ENCODE measurements at regions not wholly inside any gene's neighbourhood (a gene's known extent, or its start where the extent isn't known, plus 50 kb on each side); places are given as distances from the start of the nearest gene placed in this dataset.
"Not testable (repeated sequence)": the region's sequence is repeated elsewhere in the genome, so short reads cannot be mapped to it uniquely, and the experiment has no call there.

DNA sequence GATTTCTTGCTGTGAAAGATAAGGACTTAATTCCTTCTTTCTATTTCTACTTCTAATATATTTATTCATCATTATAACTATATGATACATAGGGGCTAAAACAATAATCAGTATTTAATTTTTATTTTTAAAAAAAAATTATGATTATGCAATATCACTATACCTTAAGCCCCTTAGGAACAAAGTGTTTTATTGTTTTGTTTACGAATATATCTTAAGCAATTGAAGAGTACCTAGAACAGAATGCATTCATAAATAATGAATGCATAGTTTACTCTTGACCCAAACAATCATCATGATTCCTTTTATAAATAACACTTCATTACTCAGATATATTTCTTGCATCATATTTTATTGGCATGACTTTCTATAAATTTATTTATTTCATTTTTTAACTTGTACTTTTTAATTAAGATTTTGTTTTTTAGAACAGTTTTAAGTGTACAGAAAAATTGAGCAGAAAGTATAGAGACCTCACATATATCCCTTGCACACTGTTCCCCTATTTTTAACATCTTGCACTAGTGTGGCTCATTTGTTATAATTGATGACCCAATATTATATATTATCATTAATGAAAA lies 339.9 kb upstream of the SPRY2 start:
- POLR2A ChIA-PET: no interaction called here
- no peak for TF ChIP-seq SUZ12 (IDR thresholded peaks at IDR 0.05)
- TF ChIP-seq SP1 (IDR thresholded peaks at IDR 0.05): no peak
- TF ChIP-seq ZNF384 (IDR thresholded peaks at IDR 0.05): no peak
- TF ChIP-seq ELF4 (IDR thresholded peaks at IDR 0.05): no peak
- TF ChIP-seq BHLHE40 (IDR thresholded peaks at IDR 0.05; ENCODE audit: borderline replicate concordance): no peak
- TF ChIP-seq HDGF (IDR thresholded peaks at IDR 0.05; ENCODE audit: borderline replicate concordance): no peak
- TF ChIP-seq CTBP1 (IDR thresholded peaks at IDR 0.05; ENCODE audit: borderline replicate concordance): no peak
- TF ChIP-seq ARNT (IDR thresholded peaks at IDR 0.05): no peak
- TF ChIP-seq NFRKB (IDR thresholded peaks at IDR 0.05): no peak
- TF ChIP-seq LEF1 (IDR thresholded peaks at IDR 0.05; ENCODE audit: borderline replicate concordance): no peak
- TF ChIP-seq FOXK2 (IDR thresholded peaks at IDR 0.05): no peak
- TF ChIP-seq L3MBTL2 (conservative IDR thresholded peaks at IDR 0.05): no peak
- no peak for TF ChIP-seq FOXM1 (IDR thresholded peaks at IDR 0.05; ENCODE audit: borderline replicate concordance)
- TF ChIP-seq TARDBP (IDR thresholded peaks at IDR 0.05): no peak
- no peak for TF ChIP-seq FOXA1 (IDR thresholded peaks at IDR 0.05)
- CTCF ChIA-PET: no interaction called here
- no peak for DNase-seq (ENCODE audit: extremely low spot score)

DNA sequence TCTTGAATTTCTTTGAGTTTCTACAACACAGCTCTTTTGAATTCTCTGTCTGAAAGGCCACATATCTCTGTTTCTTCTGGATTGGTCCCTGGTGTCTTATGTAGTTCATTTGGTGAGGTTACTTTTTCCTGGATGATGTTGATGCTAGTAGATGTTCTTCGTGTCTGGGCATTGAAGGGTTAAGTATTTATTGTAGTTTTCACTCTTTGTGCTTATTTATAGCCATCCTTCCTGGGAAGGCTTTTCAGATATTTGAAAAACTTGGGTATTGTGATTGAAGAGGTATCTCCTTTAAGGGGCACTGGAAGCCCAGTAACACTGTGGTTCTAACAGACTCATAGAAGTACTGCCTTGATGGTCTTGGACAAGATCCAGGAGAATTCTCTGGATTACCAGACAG lies 338.5 kb upstream of the SPRY2 start:
- ChIA-PET POLR2A (no interaction called here), CTCF (no interaction called here)
- TF ChIP-seq CTBP1 (IDR thresholded peaks at IDR 0.05; ENCODE audit: borderline replicate concordance): no peak
- TF ChIP-seq ELF4 (IDR thresholded peaks at IDR 0.05): no peak
- no peak for TF ChIP-seq TARDBP (IDR thresholded peaks at IDR 0.05)
- no peak for DNase-seq (ENCODE audit: extremely low spot score)

DNA sequence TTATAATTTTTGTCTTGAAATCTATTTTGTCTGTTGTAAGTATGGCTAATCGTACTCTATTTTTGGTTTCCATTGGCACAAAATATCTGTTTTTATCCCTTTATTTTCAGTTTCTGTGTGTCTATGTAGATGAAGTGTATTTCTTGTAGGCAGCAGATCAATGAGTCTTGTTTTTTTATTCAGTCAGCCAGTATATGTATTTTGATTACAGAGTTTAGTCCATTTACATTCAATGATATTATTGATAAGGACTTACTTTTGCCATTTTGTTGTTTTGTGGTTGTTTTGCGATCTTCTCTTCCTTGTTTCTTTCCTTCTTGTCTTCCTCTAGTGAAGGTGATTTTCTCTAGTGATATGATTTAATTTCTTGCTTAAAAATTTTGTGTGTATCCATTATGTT lies 336.3 kb upstream of the SPRY2 start:
- ChIA-PET CTCF (no interaction called here), POLR2A (no interaction called here)
- no peak for DNase-seq (ENCODE audit: extremely low spot score)
- no peak for TF ChIP-seq ZNF384 (IDR thresholded peaks at IDR 0.05)
- TF ChIP-seq SP1 (IDR thresholded peaks at IDR 0.05): no peak
- no peak for TF ChIP-seq ELF4 (IDR thresholded peaks at IDR 0.05)
- TF ChIP-seq BHLHE40 (IDR thresholded peaks at IDR 0.05; ENCODE audit: borderline replicate concordance): no peak
- TF ChIP-seq, protein P1, sequence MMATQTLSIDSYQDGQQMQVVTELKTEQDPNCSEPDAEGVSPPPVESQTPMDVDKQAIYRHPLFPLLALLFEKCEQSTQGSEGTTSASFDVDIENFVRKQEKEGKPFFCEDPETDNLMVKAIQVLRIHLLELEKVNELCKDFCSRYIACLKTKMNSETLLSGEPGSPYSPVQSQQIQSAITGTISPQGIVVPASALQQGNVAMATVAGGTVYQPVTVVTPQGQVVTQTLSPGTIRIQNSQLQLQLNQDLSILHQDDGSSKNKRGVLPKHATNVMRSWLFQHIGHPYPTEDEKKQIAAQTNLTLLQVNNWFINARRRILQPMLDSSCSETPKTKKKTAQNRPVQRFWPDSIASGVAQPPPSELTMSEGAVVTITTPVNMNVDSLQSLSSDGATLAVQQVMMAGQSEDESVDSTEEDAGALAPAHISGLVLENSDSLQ (IDR thresholded peaks at IDR 0.05): no peak
- TF ChIP-seq ARNT (IDR thresholded peaks at IDR 0.05): no peak
- no peak for TF ChIP-seq LEF1 (IDR thresholded peaks at IDR 0.05; ENCODE audit: borderline replicate concordance)
- no peak for TF ChIP-seq TARDBP (IDR thresholded peaks at IDR 0.05)
- no peak for TF ChIP-seq FOXA1 (IDR thresholded peaks at IDR 0.05)
- no peak for TF ChIP-seq SUZ12 (IDR thresholded peaks at IDR 0.05)
- no peak for TF ChIP-seq HDGF (IDR thresholded peaks at IDR 0.05; ENCODE audit: borderline replicate concordance)
- TF ChIP-seq L3MBTL2 (conservative IDR thresholded peaks at IDR 0.05): no peak
- no peak for TF ChIP-seq NFRKB (IDR thresholded peaks at IDR 0.05)
- TF ChIP-seq CTBP1 (IDR thresholded peaks at IDR 0.05; ENCODE audit: borderline replicate concordance): no peak
- no peak for TF ChIP-seq FOXM1 (IDR thresholded peaks at IDR 0.05; ENCODE audit: borderline replicate concordance)

DNA sequence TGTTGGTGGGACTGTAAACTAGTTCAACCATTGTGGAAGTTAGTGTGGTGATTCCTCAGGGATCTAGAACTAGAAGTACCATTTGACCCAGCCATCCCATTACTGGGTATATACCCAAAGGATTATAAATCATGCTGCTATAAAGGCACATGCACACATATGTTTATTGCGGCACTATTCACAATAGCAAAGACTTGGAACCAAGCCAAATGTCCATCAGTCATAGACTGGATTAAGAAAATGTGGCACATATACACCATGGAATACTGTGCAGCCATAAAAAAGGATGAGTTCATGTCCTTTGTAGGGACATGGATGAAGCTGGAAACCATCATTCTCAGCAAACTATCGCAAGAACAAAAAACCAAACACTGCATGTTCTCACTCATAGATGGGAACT lies 334.5 kb upstream of the SPRY2 start:
- DNase-seq (ENCODE audit: extremely low spot score); CTCF ChIA-PET; POLR2A ChIA-PET: not testable (repeated sequence)

DNA sequence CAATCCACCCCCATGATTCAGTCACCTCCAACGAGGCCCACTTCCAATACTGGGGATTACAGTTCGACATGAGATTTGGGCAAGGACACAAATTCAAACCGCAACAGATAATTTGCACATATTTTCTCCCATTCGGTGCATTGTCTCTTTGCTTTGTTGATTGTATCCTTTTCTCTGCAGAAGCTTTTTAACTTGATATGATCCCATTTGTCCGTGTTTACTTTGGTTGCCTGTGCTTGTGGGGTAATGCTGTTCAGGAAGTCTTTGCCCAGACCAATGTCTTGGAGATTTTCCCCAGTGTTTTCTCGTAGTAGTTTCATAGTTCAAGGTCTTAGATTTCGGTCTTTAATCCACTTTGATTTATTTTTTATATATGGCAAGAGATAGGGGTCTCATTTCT lies 330.8 kb upstream of the SPRY2 start:
- ChIA-PET POLR2A (no interaction called here), CTCF (interaction anchor here (0.8 kb wide), 1 partner anchor 27 kb away, joined by 3 read pairs; no protein-coding TSS in a partner anchor)
- TF ChIP-seq SP1 (IDR thresholded peaks at IDR 0.05): no peak
- no peak for TF ChIP-seq ELF4 (IDR thresholded peaks at IDR 0.05)
- TF ChIP-seq SUZ12 (IDR thresholded peaks at IDR 0.05): no peak
- no peak for TF ChIP-seq FOXM1 (IDR thresholded peaks at IDR 0.05; ENCODE audit: borderline replicate concordance)
- TF ChIP-seq FOXK2 (IDR thresholded peaks at IDR 0.05): no peak
- TF ChIP-seq TARDBP (IDR thresholded peaks at IDR 0.05): no peak
- TF ChIP-seq, protein P1 (IDR thresholded peaks at IDR 0.05): no peak
- TF ChIP-seq BHLHE40 (IDR thresholded peaks at IDR 0.05; ENCODE audit: borderline replicate concordance): no peak
- no peak for TF ChIP-seq NFRKB (IDR thresholded peaks at IDR 0.05)
- TF ChIP-seq CTBP1 (IDR thresholded peaks at IDR 0.05; ENCODE audit: borderline replicate concordance): no peak
- no peak for TF ChIP-seq ZNF384 (IDR thresholded peaks at IDR 0.05)
- TF ChIP-seq L3MBTL2 (conservative IDR thresholded peaks at IDR 0.05): no peak
- no peak for TF ChIP-seq ARNT (IDR thresholded peaks at IDR 0.05)
- TF ChIP-seq FOXA1 (IDR thresholded peaks at IDR 0.05): no peak
- TF ChIP-seq LEF1 (IDR thresholded peaks at IDR 0.05; ENCODE audit: borderline replicate concordance): no peak
- no peak for TF ChIP-seq HDGF (IDR thresholded peaks at IDR 0.05; ENCODE audit: borderline replicate concordance)
- no peak for DNase-seq (ENCODE audit: extremely low spot score)

DNA sequence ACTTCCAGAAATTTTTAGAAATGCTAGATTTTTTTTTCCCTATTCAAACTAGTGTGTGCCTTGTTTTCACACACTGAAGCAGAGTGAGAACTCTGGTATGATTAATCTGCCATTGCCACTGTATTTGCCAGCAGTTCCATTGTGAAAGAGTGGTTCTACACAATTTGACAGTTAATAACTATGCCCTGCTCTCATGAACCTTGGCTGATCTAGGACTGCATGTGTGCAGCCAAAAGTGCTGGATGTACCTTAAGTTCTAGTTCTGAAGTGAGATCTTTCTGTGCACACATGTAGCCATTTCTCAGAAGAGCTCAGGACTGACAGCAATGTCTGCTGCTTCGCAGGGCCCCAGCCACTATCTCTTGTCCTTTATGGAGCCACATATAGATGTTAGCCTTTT lies 328.2 kb upstream of the SPRY2 start:
- TF ChIP-seq FOXA1 (IDR thresholded peaks at IDR 0.05) (no peak), SP1 (IDR thresholded peaks at IDR 0.05) (no peak), L3MBTL2 (conservative IDR thresholded peaks at IDR 0.05) (no peak), NFRKB (IDR thresholded peaks at IDR 0.05) (no peak), ARNT (IDR thresholded peaks at IDR 0.05) (no peak), TARDBP (IDR thresholded peaks at IDR 0.05) (no peak), CTBP1 (IDR thresholded peaks at IDR 0.05; ENCODE audit: borderline replicate concordance) (no peak), LEF1 (IDR thresholded peaks at IDR 0.05; ENCODE audit: borderline replicate concordance) (no peak), HDGF (IDR thresholded peaks at IDR 0.05; ENCODE audit: borderline replicate concordance) (no peak), ZNF384 (IDR thresholded peaks at IDR 0.05) (no peak), FOXK2 (IDR thresholded peaks at IDR 0.05) (no peak), FOXM1 (IDR thresholded peaks at IDR 0.05; ENCODE audit: borderline replicate concordance) (no peak), SUZ12 (IDR thresholded peaks at IDR 0.05) (no peak), BHLHE40 (IDR thresholded peaks at IDR 0.05; ENCODE audit: borderline replicate concordance) (no peak)
- TF ChIP-seq, protein P1 (IDR thresholded peaks at IDR 0.05): no peak
- ChIA-PET POLR2A (no interaction called here), CTCF (no interaction called here)
- DNase-seq (ENCODE audit: extremely low spot score): no peak
